GM12878 (cell line): ENCODE measurements at regions not wholly inside any gene's neighbourhood (a gene's known extent, or its start where the extent isn't known, plus 50 kb on each side); places are given as distances from the start of the nearest gene placed in this dataset.

ENCODE experiments used
- ATAC-seq: fragments of 200-7000 bp; cut with Tn5 transposase; 3 replicates; pipeline ENCODE4 v1.9.1; 2020; ENCODE audit warnings: mild to moderate bottlenecking, moderate library complexity
- BruUV-seq: library from RNA; stranded (reverse); fragments of 400-500 nt; replicated peaks from 2 replicates; lab custom pipeline; 2021; lab: Mats Ljungman, UMichigan
- CTCF ChIA-PET: fragments of 300-600 bp; sonication (Branson Sonifier 250); formaldehyde crosslinking; extraction: SDS; loops from one replicate; lab custom pipeline; 2021; ENCODE audit warnings: inconsistent platforms; lab: Yijun Ruan, JAX
- POLR2A ChIA-PET: fragments of 350-600 bp; formaldehyde crosslinking; extraction: SDS; loops from one replicate; lab custom pipeline; 2021; ENCODE audit warnings: inconsistent platforms; lab: Charles Lee
- RAD21 ChIA-PET: fragments of 300-600 bp; sonication (Branson Sonifier 250); formaldehyde crosslinking; loops from one replicate; lab custom pipeline; 2023; ENCODE audit warnings: antibody characterized with exemption; ENCODE audit not compliant: unreplicated experiment; lab: Charles Lee
- SMC1A ChIA-PET: fragments of 300-600 bp; sonication (Branson Sonifier 250); formaldehyde crosslinking; loops from one replicate; lab custom pipeline; 2023; ENCODE audit not compliant: unreplicated experiment, uncharacterized antibody; lab: Charles Lee
- DNase-seq: peaks from one replicate; pipeline ENCODE4 v3.0.0-alpha.2; 2011; ENCODE audit warnings: low read depth, low spot score
- FAIRE-seq: peaks from 3 replicates; lab custom pipeline; 2011; peaks lifted over from hg19 to GRCh38; lab: Jason Lieb, UNC
- H2AFZ ChIP-seq: 2 replicates; pipeline ENCODE4 v1.6.0; 2011; ENCODE audit warnings: low read depth, low read length, control low read depth; ENCODE audit not compliant: control insufficient read depth
- H3K27ac ChIP-seq: 2 replicates; pipeline ENCODE4 v1.5.1; 2011; ENCODE audit warnings: control low read depth; ENCODE audit not compliant: control insufficient read depth, insufficient read depth
- H3K27me3 ChIP-seq, 2 experiments: replicated peaks in 1 of 2; 2 replicates each; pipeline versions ENCODE4 v1.6.0 to v1.6.1; 2011; ENCODE audit warnings: low read length in 1 of 2; ENCODE audit not compliant: control insufficient read depth in 2 of 2, insufficient read depth in 2 of 2
- H3K36me3 ChIP-seq, 2 experiments: 2 replicates each; pipeline ENCODE4 v1.5.1; 2011; ENCODE audit warnings: low read length in 1 of 2; ENCODE audit not compliant: control insufficient read depth in 2 of 2, insufficient read depth in 2 of 2
- H3K4me1 ChIP-seq: 2 replicates; pipeline ENCODE4 v1.6.1; 2011; ENCODE audit warnings: mild to moderate bottlenecking, low read length, moderate library complexity, mixed read lengths; ENCODE audit not compliant: control insufficient read depth, insufficient read depth
- H3K4me2 ChIP-seq: 2 replicates; pipeline ENCODE4 v1.6.0; 2011; ENCODE audit warnings: control low read depth; ENCODE audit not compliant: control insufficient read depth, insufficient read depth
- H3K4me3 ChIP-seq: fragments of 200-600 bp; sonication (generic); 2 replicates; pipeline ENCODE4 v1.5.1; 2016
- H3K79me2 ChIP-seq: 2 replicates; pipeline ENCODE4 v1.6.0; 2011; ENCODE audit warnings: low read length; ENCODE audit not compliant: control insufficient read depth, insufficient read depth
- H3K9ac ChIP-seq: 2 replicates; pipeline ENCODE4 v1.8.0; 2011; ENCODE audit warnings: low read length, control low read depth, mixed read lengths; ENCODE audit not compliant: control insufficient read depth, insufficient read depth
- H3K9me3 ChIP-seq: replicated peaks from 3 replicates; pipeline ENCODE4 v1.5.1; 2011; ENCODE audit warnings: mild to moderate bottlenecking, low read length; ENCODE audit not compliant: control insufficient read depth, insufficient read depth
- H4K20me1 ChIP-seq: 2 replicates; pipeline ENCODE4 v1.6.0; 2011; ENCODE audit not compliant: control insufficient read depth, insufficient read depth
- BHLHE40 ChIP-seq, 2 experiments: fragments of 450-650 bp in 1 of 2; IDR thresholded peaks; 2 replicates each; pipeline ENCODE4 v1.6.1; 2011 to 2017; ENCODE audit warnings: low read depth in 2 of 2, borderline replicate concordance in 1 of 2, improper control_type of control experiment in 1 of 2, low read length in 1 of 2, mild to moderate bottlenecking in 1 of 2
- ESRRA ChIP-seq: IDR thresholded peaks from 2 replicates; pipeline ENCODE4 v1.6.1; 2012; ENCODE audit warnings: mild to moderate bottlenecking, low read length, improper control_type of control experiment
- NFIC ChIP-seq: IDR thresholded peaks from 2 replicates; pipeline ENCODE4 v1.6.1; 2012; ENCODE audit warnings: low read depth, mild to moderate bottlenecking, inconsistent platforms, low read length, moderate library complexity
- ZBED1 ChIP-seq: IDR thresholded peaks from 2 replicates; pipeline ENCODE4 v1.6.1; 2016; ENCODE audit warnings: borderline replicate concordance
- WGBS: methylation state at CpG from one replicate; pipeline ENCODE4 v1.1.6; 2016; ENCODE audit warnings: low lambda C conversion rate; ENCODE audit not compliant: insufficient replicate concordance, insufficient coverage; ENCODE audit errors: missing lambda C conversion rate; 5-methylcytosine and 5-hydroxymethylcytosine counted together
- in situ Hi-C: fragments of 300-500 bp; cut with MboI; formaldehyde crosslinking; loops from 9 replicates; pipeline ENCODE4 v1.14.3; 2018; ENCODE audit warnings: mixed read lengths
- intact Hi-C: fragments of 100-400 bp; cut with micrococcal nuclease; formaldehyde crosslinking; loops from one replicate; pipeline ENCODE4 v1.14.2; 2022; ENCODE audit not compliant: unreplicated experiment
- TF ChIP-seq, protein P1 (sequence below): fragments of 450-650 bp; IDR thresholded peaks from 2 replicates; pipeline ENCODE4 v1.6.1; 2017; ENCODE audit warnings: mild to moderate bottlenecking

DNA sequence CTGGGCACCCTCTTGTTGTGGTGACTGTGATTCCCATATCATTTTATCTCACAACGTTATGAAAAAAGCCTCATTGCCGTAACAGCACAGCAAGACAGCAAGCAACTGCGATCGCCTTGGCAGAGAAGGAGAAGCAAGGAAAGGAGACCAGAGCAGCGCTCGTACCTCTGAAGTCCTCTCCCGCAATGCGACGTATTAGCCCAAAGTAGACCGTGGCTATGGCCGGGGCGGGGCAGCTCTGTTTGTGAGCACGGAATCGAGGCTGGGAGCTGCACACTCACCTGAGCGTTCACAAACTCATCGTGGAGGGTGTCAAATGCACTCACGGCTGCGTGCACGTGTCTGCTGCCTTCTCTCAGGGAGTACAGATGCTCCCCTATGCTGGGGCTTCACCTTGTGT, 76.1 kb downstream of the YTHDF1 start:
- SMC1A ChIA-PET, result no interaction called here
- Histone ChIP-seq H3K79me2 (no peaks in the 10 kb centered on the region), H3K4me3 (no peak overlapping the region)

DNA sequence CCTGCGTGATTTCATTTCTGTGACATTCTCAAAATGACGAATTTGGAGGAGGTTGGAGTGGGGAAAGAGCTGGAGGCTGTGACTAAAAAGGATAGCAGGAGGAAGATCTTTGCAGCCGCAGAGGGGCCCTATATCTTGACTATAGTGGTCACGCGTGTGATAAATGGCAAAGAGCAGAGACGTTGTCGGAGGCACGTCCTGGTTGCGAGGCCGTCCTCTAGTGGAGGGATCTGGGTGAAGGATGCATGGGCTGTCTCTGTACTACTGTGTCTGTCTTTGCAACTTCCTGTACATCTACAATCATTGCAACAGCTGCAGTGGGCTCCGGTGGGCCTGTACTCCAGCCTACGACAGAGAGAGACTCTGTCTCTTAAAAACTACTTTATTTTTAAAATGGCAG, 76.6 kb downstream of the YTHDF1 start:
- Histone ChIP-seq H3K9me3 (no peaks in the 10 kb centered on the region), H3K27ac (no peak overlapping the region), H3K4me3 (no peak overlapping the region), H3K36me3 (no peaks in the 10 kb centered on the region), H3K4me1 (no peaks in the 10 kb centered on the region), H3K4me2 (no peak overlapping the region), H3K9ac (no peak overlapping the region), H2AFZ (no peak overlapping the region), H4K20me1 (no peaks in the 10 kb centered on the region), H3K27me3 (no peaks in the 10 kb centered on the region; a peak in 2 of 4 replicates), H3K79me2 (no peaks in the 10 kb centered on the region)
- no TSS peak for BruUV-seq
- WGBS, result 55% methylated on average over 12 of the region's 12 CpGs
- no peak for FAIRE-seq
- DNase-seq, result no peak
- RAD21 ChIA-PET, result no interaction called here
- no peak for ATAC-seq
- TF ChIP-seq, protein P1, sequence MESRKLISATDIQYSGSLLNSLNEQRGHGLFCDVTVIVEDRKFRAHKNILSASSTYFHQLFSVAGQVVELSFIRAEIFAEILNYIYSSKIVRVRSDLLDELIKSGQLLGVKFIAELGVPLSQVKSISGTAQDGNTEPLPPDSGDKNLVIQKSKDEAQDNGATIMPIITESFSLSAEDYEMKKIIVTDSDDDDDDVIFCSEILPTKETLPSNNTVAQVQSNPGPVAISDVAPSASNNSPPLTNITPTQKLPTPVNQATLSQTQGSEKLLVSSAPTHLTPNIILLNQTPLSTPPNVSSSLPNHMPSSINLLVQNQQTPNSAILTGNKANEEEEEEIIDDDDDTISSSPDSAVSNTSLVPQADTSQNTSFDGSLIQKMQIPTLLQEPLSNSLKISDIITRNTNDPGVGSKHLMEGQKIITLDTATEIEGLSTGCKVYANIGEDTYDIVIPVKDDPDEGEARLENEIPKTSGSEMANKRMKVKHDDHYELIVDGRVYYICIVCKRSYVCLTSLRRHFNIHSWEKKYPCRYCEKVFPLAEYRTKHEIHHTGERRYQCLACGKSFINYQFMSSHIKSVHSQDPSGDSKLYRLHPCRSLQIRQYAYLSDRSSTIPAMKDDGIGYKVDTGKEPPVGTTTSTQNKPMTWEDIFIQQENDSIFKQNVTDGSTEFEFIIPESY, result no peak
- POLR2A ChIA-PET, result no interaction called here
- CTCF ChIA-PET, result no interaction called here
- SMC1A ChIA-PET, result no interaction called here
- in situ Hi-C loops, result no loop called here
- intact Hi-C loops, result no loop called here

More for the DNA sequence above, 76.1 kb downstream of the YTHDF1 start:
- Histone ChIP-seq H3K4me1 (no peaks in the 10 kb centered on the region), H3K36me3 (no peaks in the 10 kb centered on the region), H3K9me3 (no peaks in the 10 kb centered on the region), H3K27me3 (no peaks in the 10 kb centered on the region; a peak in 2 of 4 replicates), H2AFZ (no peak overlapping the region), H3K9ac (no peak overlapping the region), H3K4me2 (no peak overlapping the region), H3K27ac (no peak overlapping the region), H4K20me1 (no peaks in the 10 kb centered on the region)
- CTCF ChIA-PET, result no interaction called here
- 57% methylated on average over 19 of the region's 19 CpGs for WGBS
- in situ Hi-C loops (no loop called here), intact Hi-C loops (no loop called here)
- FAIRE-seq (no peak), DNase-seq (no peak), ATAC-seq (no peak)
- RAD21 ChIA-PET, result no interaction called here
- POLR2A ChIA-PET, result no interaction called here
- TF ChIP-seq NFIC, result no peak
- TF ChIP-seq ZBED1, result no peak
- TF ChIP-seq ESRRA, result no peak
- TF ChIP-seq BHLHE40 (IDR thresholded peaks at IDR 0.05; ENCODE audit: borderline replicate concordance in 1 of 2, low read depth in 2 of 2, low read length in 1 of 2), result no peak
- BruUV-seq, result no TSS peak
